Breast epithelium (tissue), 3 donors: ENCODE measurements at regions not wholly inside any gene's neighbourhood (a gene's known extent, or its start where the extent isn't known, plus 50 kb on each side); places are given as distances from the start of the nearest gene placed in this dataset.

Experiments
- CTCF ChIP-seq, 3 donors: fragments of 450-650 bp; IDR thresholded peaks; one replicate each; pipeline ENCODE4 v1.5.1; 2016 to 2017; ENCODE audit warnings: antibody characterized with exemption in 3 of 3, mild to moderate bottlenecking in 3 of 3, moderate library complexity in 3 of 3
- POLR2A ChIP-seq: fragments of 450-650 bp; IDR thresholded peaks from one replicate; pipeline ENCODE4 v1.6.1; 2016; ENCODE audit warnings: antibody characterized with exemption, mild to moderate bottlenecking, moderate library complexity
- POLR2AphosphoS5 ChIP-seq, 3 donors: sonication (generic); formaldehyde crosslinking; IDR thresholded peaks; one replicate each; pipeline ENCODE4 v1.6.1; 2017; ENCODE audit warnings: antibody characterized with exemption in 3 of 3

GRCh38 chr2:238669046-238669445 is 178.8 kb upstream of the TWIST2 start:
- no peak for TF ChIP-seq POLR2AphosphoS5 (IDR thresholded peaks at IDR 0.05)
- no peak for TF ChIP-seq CTCF (IDR thresholded peaks at IDR 0.05)
- no peak for TF ChIP-seq POLR2A
